ENCODE measurements at regions not wholly inside any gene's neighbourhood (a gene's known extent, or its start where the extent isn't known, plus 50 kb on each side); places are given as distances from the start of the nearest gene placed in this dataset.
"Not testable (repeated sequence)": the region's sequence is repeated elsewhere in the genome, so short reads cannot be mapped to it uniquely, and the experiment has no call there.

DNA sequence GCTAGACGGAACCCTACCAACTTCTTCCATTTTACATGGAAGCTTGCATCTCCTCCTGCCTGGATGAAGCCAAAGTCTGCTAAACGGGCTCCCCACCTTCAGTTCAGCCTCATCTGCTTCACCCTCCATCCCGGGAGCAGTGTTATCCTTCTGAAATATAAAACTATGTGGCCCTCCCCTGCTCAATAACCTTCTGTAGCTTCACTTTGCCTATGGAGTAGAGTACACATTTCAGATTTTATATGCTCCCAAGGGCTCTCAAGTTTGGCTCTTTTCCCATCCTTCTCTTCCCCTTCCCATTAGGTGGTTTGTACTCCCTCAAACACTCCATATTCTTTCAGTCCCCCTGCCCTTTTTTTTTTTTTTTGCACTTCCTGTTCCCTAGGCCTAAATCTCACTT lies 115.9 kb upstream of the RAI2 start:
- intact Hi-C loops (cut with micrococcal nuclease; ENCODE audit: unreplicated experiment) (no loop called here), in situ Hi-C loops (cut with HindIII; ENCODE audit: extremely low pct_ligation_motif_present, low pct_unique_long_range_greater_than_20kb) (no loop called here)
- no TSS peak for BruUV-seq (replicated peaks)
- DNase-seq (ENCODE audit: low spot score) = no peak
- 10% methylated on average over 2 of the region's 3 CpGs for WGBS (ENCODE audit: low lambda C conversion rate)
- no peak for ATAC-seq
- no peak overlapping the region for H3K4me3 ChIP-seq (replicated peaks in 1 of 3; ENCODE audit: insufficient read depth in 1 of 3, low read depth in 2 of 3, low read length in 3 of 3)
- H3K9me3 ChIP-seq (ENCODE audit: low read length) = no peaks in the 10 kb centered on the region
- H3K4me1 ChIP-seq (ENCODE audit: insufficient read depth, low read length) = no peaks in the 10 kb centered on the region
- H3K27me3 ChIP-seq (ENCODE audit: control insufficient read depth in 1 of 2, insufficient read depth in 2 of 2, low read length in 2 of 2) = no peaks in the 10 kb centered on the region
- H3K79me2 ChIP-seq (ENCODE audit: insufficient read depth, low read length) = no peaks in the 10 kb centered on the region
- FAIRE-seq = no peak
- no peak overlapping the region for H3K4me2 ChIP-seq (ENCODE audit: low read depth, low read length)
- no peak overlapping the region for H3K9ac ChIP-seq (ENCODE audit: insufficient read depth, low read depth, low read length)
- H3K27ac ChIP-seq (ENCODE audit: extremely low read length, insufficient read depth, low read length) = no peak overlapping the region
- TF ChIP-seq ZNF703 (CRISPR knock-in tag; IDR thresholded peaks at IDR 0.05; ENCODE audit: borderline replicate concordance) (no peak), MYC (CRISPR knock-in tag; IDR thresholded peaks at IDR 0.05; ENCODE audit: borderline replicate concordance) (no peak), ZNF644 (CRISPR knock-in tag; IDR thresholded peaks at IDR 0.05; ENCODE audit: low read depth) (no peak), ZNF253 (CRISPR knock-in tag; IDR thresholded peaks at IDR 0.05; ENCODE audit: borderline replicate concordance) (no peak), SIX1 (CRISPR knock-in tag; IDR thresholded peaks at IDR 0.05; ENCODE audit: borderline replicate concordance) (no peak), ZNF121 (CRISPR knock-in tag; IDR thresholded peaks at IDR 0.05) (no peak)
- TF ChIP-seq, protein P1, sequence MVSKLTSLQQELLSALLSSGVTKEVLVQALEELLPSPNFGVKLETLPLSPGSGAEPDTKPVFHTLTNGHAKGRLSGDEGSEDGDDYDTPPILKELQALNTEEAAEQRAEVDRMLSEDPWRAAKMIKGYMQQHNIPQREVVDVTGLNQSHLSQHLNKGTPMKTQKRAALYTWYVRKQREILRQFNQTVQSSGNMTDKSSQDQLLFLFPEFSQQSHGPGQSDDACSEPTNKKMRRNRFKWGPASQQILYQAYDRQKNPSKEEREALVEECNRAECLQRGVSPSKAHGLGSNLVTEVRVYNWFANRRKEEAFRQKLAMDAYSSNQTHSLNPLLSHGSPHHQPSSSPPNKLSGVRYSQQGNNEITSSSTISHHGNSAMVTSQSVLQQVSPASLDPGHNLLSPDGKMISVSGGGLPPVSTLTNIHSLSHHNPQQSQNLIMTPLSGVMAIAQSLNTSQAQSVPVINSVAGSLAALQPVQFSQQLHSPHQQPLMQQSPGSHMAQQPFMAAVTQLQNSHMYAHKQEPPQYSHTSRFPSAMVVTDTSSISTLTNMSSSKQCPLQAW (CRISPR knock-in tag; IDR thresholded peaks at IDR 0.05) = no peak
- TF ChIP-seq, protein P2, sequence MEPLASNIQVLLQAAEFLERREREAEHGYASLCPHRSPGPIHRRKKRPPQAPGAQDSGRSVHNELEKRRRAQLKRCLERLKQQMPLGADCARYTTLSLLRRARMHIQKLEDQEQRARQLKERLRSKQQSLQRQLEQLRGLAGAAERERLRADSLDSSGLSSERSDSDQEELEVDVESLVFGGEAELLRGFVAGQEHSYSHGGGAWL (CRISPR knock-in tag; IDR thresholded peaks at IDR 0.05) = no peak
- TF ChIP-seq, protein P3, sequence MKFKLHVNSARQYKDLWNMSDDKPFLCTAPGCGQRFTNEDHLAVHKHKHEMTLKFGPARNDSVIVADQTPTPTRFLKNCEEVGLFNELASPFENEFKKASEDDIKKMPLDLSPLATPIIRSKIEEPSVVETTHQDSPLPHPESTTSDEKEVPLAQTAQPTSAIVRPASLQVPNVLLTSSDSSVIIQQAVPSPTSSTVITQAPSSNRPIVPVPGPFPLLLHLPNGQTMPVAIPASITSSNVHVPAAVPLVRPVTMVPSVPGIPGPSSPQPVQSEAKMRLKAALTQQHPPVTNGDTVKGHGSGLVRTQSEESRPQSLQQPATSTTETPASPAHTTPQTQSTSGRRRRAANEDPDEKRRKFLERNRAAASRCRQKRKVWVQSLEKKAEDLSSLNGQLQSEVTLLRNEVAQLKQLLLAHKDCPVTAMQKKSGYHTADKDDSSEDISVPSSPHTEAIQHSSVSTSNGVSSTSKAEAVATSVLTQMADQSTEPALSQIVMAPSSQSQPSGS (CRISPR knock-in tag; IDR thresholded peaks at IDR 0.05) = no peak
- no peak overlapping the region for H2AFZ ChIP-seq (ENCODE audit: low read length)
- POLR2A ChIA-PET = no interaction called here
- no peaks in the 10 kb centered on the region for H4K20me1 ChIP-seq (ENCODE audit: insufficient read depth, low read length)
- CTCF ChIA-PET (ENCODE audit: low intra/inter-chr PET ratio, low total read pairs) = no interaction called here
- H3K36me3 ChIP-seq (replicated peaks in 1 of 2; ENCODE audit: control insufficient read depth in 1 of 2, insufficient read depth in 2 of 2, low read length in 2 of 2) = no peaks in the 10 kb centered on the region

DNA sequence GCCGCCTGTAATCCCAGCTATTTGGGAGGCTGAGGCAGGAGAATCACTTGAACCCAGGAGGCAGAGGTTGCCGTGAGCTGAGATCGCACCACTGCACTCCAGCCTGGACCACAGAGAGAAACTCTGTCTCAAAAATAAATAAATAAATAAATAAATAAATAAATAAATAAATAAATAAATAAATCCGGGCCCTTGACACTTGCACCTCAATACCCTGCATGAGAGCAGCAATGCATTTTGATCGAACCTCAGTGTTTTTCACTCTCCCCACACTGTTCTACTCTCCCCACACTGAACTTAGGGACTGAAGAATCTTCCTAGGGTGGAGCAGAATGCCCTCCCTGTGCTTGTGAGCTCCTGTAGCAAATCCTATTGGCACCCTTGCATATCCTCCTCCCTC lies 114.3 kb upstream of the RAI2 start:
- ATAC-seq; intact Hi-C loops (cut with micrococcal nuclease; ENCODE audit: unreplicated experiment); H3K9me3 ChIP-seq (ENCODE audit: low read length); in situ Hi-C loops (cut with HindIII; ENCODE audit: extremely low pct_ligation_motif_present, low pct_unique_long_range_greater_than_20kb); DNase-seq (ENCODE audit: low spot score); H3K4me3 ChIP-seq (replicated peaks in 1 of 3; ENCODE audit: insufficient read depth in 1 of 3, low read depth in 2 of 3, low read length in 3 of 3); H3K27me3 ChIP-seq (ENCODE audit: control insufficient read depth in 1 of 2, insufficient read depth in 2 of 2, low read length in 2 of 2); H4K20me1 ChIP-seq (ENCODE audit: insufficient read depth, low read length); H2AFZ ChIP-seq (ENCODE audit: low read length); H3K79me2 ChIP-seq (ENCODE audit: insufficient read depth, low read length); POLR2A ChIA-PET; H3K4me1 ChIP-seq (ENCODE audit: insufficient read depth, low read length); H3K4me2 ChIP-seq (ENCODE audit: low read depth, low read length); BruUV-seq (replicated peaks); H3K9ac ChIP-seq (ENCODE audit: insufficient read depth, low read depth, low read length); H3K27ac ChIP-seq (ENCODE audit: extremely low read length, insufficient read depth, low read length); CTCF ChIA-PET (ENCODE audit: low intra/inter-chr PET ratio, low total read pairs); FAIRE-seq; H3K36me3 ChIP-seq (replicated peaks in 1 of 2; ENCODE audit: control insufficient read depth in 1 of 2, insufficient read depth in 2 of 2, low read length in 2 of 2): not testable (repeated sequence)
- WGBS (ENCODE audit: low lambda C conversion rate) = 27% methylated on average over 5 of the region's 5 CpGs
